A673 (cell line): ENCODE measurements at regions not wholly inside any gene's neighbourhood (a gene's known extent, or its start where the extent isn't known, plus 50 kb on each side); places are given as distances from the start of the nearest gene placed in this dataset.

Source experiments
- BruUV-seq: library from RNA; stranded (reverse); fragments of 400-500 nt; replicated peaks from 2 replicates; lab custom pipeline; 2021; lab: Mats Ljungman, UMichigan
- CTCF ChIA-PET: fragments of 300-600 bp; sonication (Branson Sonifier 250); formaldehyde crosslinking; loops from one replicate; lab custom pipeline; 2022; ENCODE audit warnings: antibody characterized with exemption; lab: Charles Lee
- POLR2A ChIA-PET: fragments of 300-600 bp; sonication (Branson Sonifier 250); formaldehyde crosslinking; loops from one replicate; lab custom pipeline; 2022; ENCODE audit warnings: antibody characterized with exemption; ENCODE audit not compliant: low non-redundant PET; lab: Charles Lee
- DNase-seq: peaks from one replicate; pipeline ENCODE4 v3.0.0-alpha.2; 2015; ENCODE audit warnings: low spot score
- H3K27ac ChIP-seq: fragments of 200-600 bp; sonication (generic); 2 replicates; pipeline ENCODE4 v1.5.1; 2016; ENCODE audit warnings: mixed run types, low read depth, mild to moderate bottlenecking, mixed read lengths, antibody characterized with exemption, low read length; ENCODE audit not compliant: poor library complexity, severe bottlenecking
- H3K27me3 ChIP-seq: fragments of 200-600 bp; sonication (generic); replicated peaks from 2 replicates; pipeline ENCODE4 v1.6.1; 2017; ENCODE audit warnings: mixed run types, low read depth, mild to moderate bottlenecking, mixed read lengths, antibody characterized with exemption, low read length; ENCODE audit not compliant: insufficient read depth, poor library complexity
- H3K36me3 ChIP-seq: fragments of 200-600 bp; sonication (generic); 2 replicates; pipeline ENCODE4 v1.6.1; 2016; ENCODE audit warnings: mixed run types, mild to moderate bottlenecking, mixed read lengths, antibody characterized with exemption, low read length; ENCODE audit not compliant: insufficient read depth, poor library complexity, severe bottlenecking
- H3K4me1 ChIP-seq: fragments of 200-600 bp; sonication (generic); 2 replicates; pipeline ENCODE4 v1.6.1; 2017; ENCODE audit warnings: mixed run types, mild to moderate bottlenecking, mixed read lengths, antibody characterized with exemption, low read length; ENCODE audit not compliant: insufficient read depth, poor library complexity, severe bottlenecking
- H3K4me3 ChIP-seq: fragments of 200-600 bp; sonication (generic); 2 replicates; pipeline ENCODE4 v1.5.1; 2016; ENCODE audit warnings: low read depth, mixed run types, mild to moderate bottlenecking, mixed read lengths, low read length; ENCODE audit not compliant: poor library complexity, severe bottlenecking
- H3K9me3 ChIP-seq: fragments of 200-600 bp; sonication (generic); 2 replicates; pipeline ENCODE4 v1.6.1; 2016; ENCODE audit warnings: mixed run types, low read depth, mild to moderate bottlenecking, mixed read lengths, antibody characterized with exemption, low read length; ENCODE audit not compliant: poor library complexity, severe bottlenecking
- EZH2 ChIP-seq: fragments of 200-600 bp; sonication (generic); IDR thresholded peaks from 2 replicates; pipeline ENCODE4 v1.6.1; 2017; ENCODE audit warnings: borderline replicate concordance, low read depth, mild to moderate bottlenecking, mixed read lengths, antibody characterized with exemption, low read length; ENCODE audit not compliant: poor library complexity, severe bottlenecking
- intact Hi-C: fragments of 100-400 bp; cut with micrococcal nuclease; formaldehyde crosslinking; loops from one replicate; pipeline ENCODE4 v1.10.0; 2022; ENCODE audit not compliant: unreplicated experiment
- TF ChIP-seq, protein P1 (sequence below): fragments of 300-800, 200-600 bp; sonication (generic); conservative IDR thresholded peaks from 2 replicates; pipeline ENCODE4 v1.5.1; 2017; ENCODE audit warnings: low read depth, mild to moderate bottlenecking, antibody characterized with exemption, low read length, moderate library complexity, mixed read lengths

DNA sequence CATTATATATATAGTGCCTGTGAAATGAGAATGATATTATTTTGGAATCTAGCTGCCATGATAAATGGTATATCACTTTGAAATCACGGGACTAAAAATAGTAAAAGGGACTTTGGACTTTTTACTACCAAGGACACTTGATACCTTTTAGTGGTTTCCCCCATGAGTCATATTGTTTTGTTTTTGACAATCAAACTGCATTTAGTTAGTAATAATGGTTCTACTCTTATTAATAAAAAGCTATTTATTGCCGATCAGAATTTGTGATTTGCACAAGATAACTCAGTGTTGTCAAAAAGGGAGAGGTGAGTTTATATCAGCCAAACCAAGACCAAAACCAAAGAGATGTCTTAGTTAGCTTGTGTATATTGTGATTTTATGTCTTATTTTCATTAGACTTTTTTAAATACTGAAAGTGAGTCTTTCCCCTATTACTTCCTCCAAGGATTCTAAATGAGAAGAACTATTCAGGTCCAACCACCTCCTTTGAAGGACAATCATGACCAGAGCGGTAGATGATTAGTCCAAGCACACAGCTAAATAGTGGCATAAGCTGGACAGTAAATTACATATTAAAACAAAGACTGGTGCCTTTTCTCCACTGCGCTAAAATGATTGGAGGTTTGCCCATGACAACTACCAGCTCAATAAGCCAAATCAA, 281.7 kb upstream of the ESRRG start:
- H3K4me1 ChIP-seq: no peaks in the 10 kb centered on the region
- no peak overlapping the region for H3K27ac ChIP-seq
- H3K36me3 ChIP-seq: no peaks in the 10 kb centered on the region
- no TSS peak for BruUV-seq
- H3K9me3 ChIP-seq: no peaks in the 10 kb centered on the region
- intact Hi-C loops: no loop called here
- ChIA-PET POLR2A (no interaction called here), CTCF (no interaction called here)
- DNase-seq: no peak
- no peak overlapping the region for H3K4me3 ChIP-seq
- peaks cover 4% of the 10 kb centered on the region for H3K27me3 ChIP-seq
- no peak for TF ChIP-seq EZH2
- TF ChIP-seq, protein P1, sequence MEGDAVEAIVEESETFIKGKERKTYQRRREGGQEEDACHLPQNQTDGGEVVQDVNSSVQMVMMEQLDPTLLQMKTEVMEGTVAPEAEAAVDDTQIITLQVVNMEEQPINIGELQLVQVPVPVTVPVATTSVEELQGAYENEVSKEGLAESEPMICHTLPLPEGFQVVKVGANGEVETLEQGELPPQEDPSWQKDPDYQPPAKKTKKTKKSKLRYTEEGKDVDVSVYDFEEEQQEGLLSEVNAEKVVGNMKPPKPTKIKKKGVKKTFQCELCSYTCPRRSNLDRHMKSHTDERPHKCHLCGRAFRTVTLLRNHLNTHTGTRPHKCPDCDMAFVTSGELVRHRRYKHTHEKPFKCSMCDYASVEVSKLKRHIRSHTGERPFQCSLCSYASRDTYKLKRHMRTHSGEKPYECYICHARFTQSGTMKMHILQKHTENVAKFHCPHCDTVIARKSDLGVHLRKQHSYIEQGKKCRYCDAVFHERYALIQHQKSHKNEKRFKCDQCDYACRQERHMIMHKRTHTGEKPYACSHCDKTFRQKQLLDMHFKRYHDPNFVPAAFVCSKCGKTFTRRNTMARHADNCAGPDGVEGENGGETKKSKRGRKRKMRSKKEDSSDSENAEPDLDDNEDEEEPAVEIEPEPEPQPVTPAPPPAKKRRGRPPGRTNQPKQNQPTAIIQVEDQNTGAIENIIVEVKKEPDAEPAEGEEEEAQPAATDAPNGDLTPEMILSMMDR: no peak

DNA sequence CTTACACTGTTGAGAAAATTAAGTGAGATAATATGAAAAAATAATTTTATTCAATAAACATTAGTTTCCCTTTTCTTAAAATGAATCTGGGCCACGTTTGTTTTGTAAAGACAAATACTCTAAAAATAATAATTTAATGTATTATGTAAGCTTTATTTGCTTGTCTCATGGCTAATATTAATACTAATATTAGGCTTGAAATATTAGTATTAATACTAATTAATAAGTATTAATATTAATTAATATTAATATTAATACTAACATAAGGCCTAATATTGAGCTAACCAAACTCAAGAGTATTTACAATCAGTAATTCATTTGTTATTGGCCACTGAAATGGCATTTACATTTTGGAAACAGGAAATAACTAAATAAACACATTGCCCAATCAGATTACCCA, 280.1 kb upstream of the ESRRG start:
- intact Hi-C loops: no loop called here
- no peak overlapping the region for H3K4me3 ChIP-seq
- no peak for DNase-seq
- BruUV-seq: no TSS peak
- no peak overlapping the region for H3K27ac ChIP-seq
- POLR2A ChIA-PET: no interaction called here
- TF ChIP-seq, protein P1: no peak
- TF ChIP-seq EZH2: no peak
- no peaks in the 10 kb centered on the region for H3K9me3 ChIP-seq
- CTCF ChIA-PET: no interaction called here
- no peaks in the 10 kb centered on the region for H3K36me3 ChIP-seq
- H3K27me3 ChIP-seq: peaks cover 4% of the 10 kb centered on the region
- H3K4me1 ChIP-seq: no peaks in the 10 kb centered on the region

DNA sequence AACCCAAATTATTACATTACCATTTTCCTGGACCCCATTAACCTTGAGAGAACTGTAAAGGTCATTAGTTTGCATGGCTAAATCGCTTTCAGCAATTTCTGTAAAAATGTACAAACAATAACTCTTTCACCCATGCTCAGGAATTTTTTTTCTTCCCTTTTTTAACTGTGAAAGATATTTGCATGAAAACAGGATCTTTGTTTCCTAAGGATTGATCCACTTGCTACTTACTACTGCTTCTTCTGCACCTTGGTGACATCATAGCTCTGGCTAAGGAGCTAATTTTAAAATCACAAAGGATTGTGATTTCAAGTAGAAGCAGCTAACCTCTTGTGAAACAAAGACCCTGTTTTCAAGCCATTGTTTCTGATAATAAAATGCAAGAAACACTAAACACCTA, 274.6 kb upstream of the ESRRG start:
- TF ChIP-seq, protein P1: no peak
- no peak for TF ChIP-seq EZH2
- POLR2A ChIA-PET: no interaction called here
- Histone ChIP-seq H3K27ac (no peak overlapping the region), H3K9me3 (no peaks in the 10 kb centered on the region), H3K36me3 (no peaks in the 10 kb centered on the region), H3K4me3 (no peak overlapping the region), H3K27me3 (no peaks in the 10 kb centered on the region), H3K4me1 (no peaks in the 10 kb centered on the region)
- intact Hi-C loops: no loop called here
- no TSS peak for BruUV-seq
- CTCF ChIA-PET: no interaction called here
- no peak for DNase-seq
